ENCODE measurements at regions not wholly inside any gene's neighbourhood (a gene's known extent, or its start where the extent isn't known, plus 50 kb on each side); places are given as distances from the start of the nearest gene placed in this dataset.
"Not testable (repeated sequence)": the region's sequence is repeated elsewhere in the genome, so short reads cannot be mapped to it uniquely, and the experiment has no call there.

- in situ Hi-C loops (cut with HindIII; ENCODE audit: low sequenced_read_pairs) = no loop called here
Observed at GRCh38 chr3:177336873-177337450, 139.7 kb upstream of the TBL1XR1 start.

GRCh38 chr3:177337541-177338331, 140.5 kb upstream of the TBL1XR1 start:
- in situ Hi-C loops (cut with HindIII; ENCODE audit: low sequenced_read_pairs) = no loop called here

- in situ Hi-C loops (cut with HindIII; ENCODE audit: low sequenced_read_pairs) = no loop called here
Observed at GRCh38 chr3:177338697-177339219, 141.5 kb upstream of the TBL1XR1 start.

- in situ Hi-C loops (cut with HindIII; ENCODE audit: low sequenced_read_pairs) = not testable (repeated sequence)
Observed at GRCh38 chr3:177339220-177339703, 142.0 kb upstream of the TBL1XR1 start.

GRCh38 chr3:177340243-177340830, 143.1 kb upstream of the TBL1XR1 start:
- in situ Hi-C loops (cut with HindIII; ENCODE audit: low sequenced_read_pairs) = no loop called here

GRCh38 chr3:177341736-177342419, 144.6 kb upstream of the TBL1XR1 start:
- in situ Hi-C loops (cut with HindIII; ENCODE audit: low sequenced_read_pairs) = no loop called here

GRCh38 chr3:177343122-177343625, 145.9 kb upstream of the TBL1XR1 start:
- in situ Hi-C loops (cut with HindIII; ENCODE audit: low sequenced_read_pairs) = no loop called here

- in situ Hi-C loops (cut with HindIII; ENCODE audit: low sequenced_read_pairs) = no loop called here
Observed at GRCh38 chr3:177345049-177345972, 148.0 kb upstream of the TBL1XR1 start.

GRCh38 chr3:177345973-177346503, 148.8 kb upstream of the TBL1XR1 start:
- in situ Hi-C loops (cut with HindIII; ENCODE audit: low sequenced_read_pairs) = no loop called here

GRCh38 chr3:177346878-177347277, 149.6 kb upstream of the TBL1XR1 start:
- in situ Hi-C loops (cut with HindIII; ENCODE audit: low sequenced_read_pairs) = no loop called here

GRCh38 chr3:177347611-177348010, 150.3 kb upstream of the TBL1XR1 start:
- in situ Hi-C loops (cut with HindIII; ENCODE audit: low sequenced_read_pairs) = no loop called here

- in situ Hi-C loops (cut with HindIII; ENCODE audit: low sequenced_read_pairs) = no loop called here
Observed at GRCh38 chr3:177348974-177349373, 151.7 kb upstream of the TBL1XR1 start.

- in situ Hi-C loops (cut with HindIII; ENCODE audit: low sequenced_read_pairs) = no loop called here
Observed at GRCh38 chr3:177349384-177349783, 152.1 kb upstream of the TBL1XR1 start.

GRCh38 chr3:177350121-177350520, 152.8 kb upstream of the TBL1XR1 start:
- in situ Hi-C loops (cut with HindIII; ENCODE audit: low sequenced_read_pairs) = loop anchor here (25.0 kb wide), 1 partner anchor 163 kb away; the partner anchor contains the start of gene TBL1XR1

GRCh38 chr3:177351206-177351605, 153.9 kb upstream of the TBL1XR1 start:
- in situ Hi-C loops (cut with HindIII; ENCODE audit: low sequenced_read_pairs) = loop anchor here (25.0 kb wide), 1 partner anchor 164 kb away; the partner anchor contains the start of gene TBL1XR1

GRCh38 chr3:177351757-177352158, 154.5 kb upstream of the TBL1XR1 start:
- in situ Hi-C loops (cut with HindIII; ENCODE audit: low sequenced_read_pairs) = loop anchor here (25.0 kb wide), 1 partner anchor 164 kb away; the partner anchor contains the start of gene TBL1XR1

- in situ Hi-C loops (cut with HindIII; ENCODE audit: low sequenced_read_pairs) = loop anchor here (25.0 kb wide), 1 partner anchor 165 kb away; the partner anchor contains the start of gene TBL1XR1
Observed at GRCh38 chr3:177352424-177352823, 155.1 kb upstream of the TBL1XR1 start.

GRCh38 chr3:177353140-177353539, 155.9 kb upstream of the TBL1XR1 start:
- in situ Hi-C loops (cut with HindIII; ENCODE audit: low sequenced_read_pairs) = loop anchor here (25.0 kb wide), 1 partner anchor 166 kb away; the partner anchor contains the start of gene TBL1XR1

- in situ Hi-C loops (cut with HindIII; ENCODE audit: low sequenced_read_pairs) = loop anchor here (25.0 kb wide), 1 partner anchor 167 kb away; the partner anchor contains the start of gene TBL1XR1
Observed at GRCh38 chr3:177353879-177354278, 156.6 kb upstream of the TBL1XR1 start.
